GM18507 (cell line): ENCODE measurements at regions not wholly inside any gene's neighbourhood (a gene's known extent, or its start where the extent isn't known, plus 50 kb on each side); places are given as distances from the start of the nearest gene placed in this dataset.

Source experiments
- DNase-seq: peaks from one replicate; pipeline ENCODE4 v3.0.0; 2011; ENCODE audit warnings: low read depth; ENCODE audit not compliant: insufficient read length; ENCODE audit errors: extremely low spot score
- FAIRE-seq: peaks from 2 replicates; lab custom pipeline; 2011; peaks lifted over from hg19 to GRCh38; lab: Jason Lieb, UNC

DNA sequence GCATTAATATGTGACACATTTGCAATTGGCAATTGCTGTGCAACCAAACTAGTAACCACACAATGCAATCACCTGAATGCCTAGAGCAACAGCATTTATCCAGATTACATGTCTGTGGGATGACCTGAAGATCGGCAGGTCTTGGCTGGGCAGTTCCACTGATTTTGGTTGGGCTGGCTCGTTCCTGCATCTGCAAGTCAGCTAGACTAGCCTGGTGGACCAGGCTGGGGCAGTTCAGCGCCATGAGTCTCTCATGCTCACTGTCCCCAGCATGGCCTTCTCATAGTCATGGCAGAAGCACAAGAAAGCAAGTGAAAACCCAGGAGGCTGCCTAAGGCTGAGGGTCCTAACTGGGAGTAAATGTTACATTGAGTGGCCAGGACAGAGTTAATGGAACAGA, 229.1 kb upstream of the TSHZ3 start:
- FAIRE-seq (no peak), DNase-seq (no peak)

DNA sequence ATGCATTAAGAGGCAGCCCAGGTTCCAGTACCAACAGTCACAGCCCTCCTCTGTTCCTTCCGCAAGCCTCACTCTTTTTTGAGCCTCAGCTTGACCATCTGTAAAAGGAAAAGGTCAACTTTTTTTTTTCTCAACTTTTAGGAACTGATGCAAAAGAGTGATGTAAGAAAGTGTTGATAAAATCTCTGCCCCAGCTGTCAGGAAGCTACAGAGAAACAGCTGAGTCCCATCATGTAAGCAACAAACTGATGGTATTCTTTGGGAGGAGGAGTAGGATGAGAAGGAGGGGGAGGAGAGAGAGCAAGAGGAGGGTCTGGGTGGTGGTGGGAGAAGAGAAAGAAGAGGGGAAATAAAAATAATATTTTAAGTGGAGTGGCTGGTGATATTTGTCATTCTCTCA, 233.9 kb upstream of the TSHZ3 start:
- FAIRE-seq (no peak), DNase-seq (no peak)

DNA sequence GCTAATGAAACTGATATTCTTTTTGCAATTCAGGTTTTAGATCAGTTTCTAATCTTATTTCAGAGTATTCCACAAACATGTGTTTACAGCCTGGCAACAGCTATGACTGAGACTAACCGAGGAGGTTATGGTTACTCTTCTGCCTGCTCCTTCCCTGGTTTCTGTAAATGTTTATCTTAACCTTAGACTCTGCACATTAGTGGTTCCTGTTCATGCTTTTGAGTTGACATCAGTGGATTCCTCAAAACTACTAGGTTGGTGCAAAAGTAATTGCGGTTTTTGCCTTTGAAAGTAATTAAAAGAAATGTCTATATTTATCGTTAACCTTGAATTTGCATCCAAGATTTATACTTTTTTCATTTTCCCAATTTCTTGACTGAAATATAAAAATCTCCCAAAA, 237.0 kb upstream of the TSHZ3 start:
- DNase-seq: no peak
- no peak for FAIRE-seq

DNA sequence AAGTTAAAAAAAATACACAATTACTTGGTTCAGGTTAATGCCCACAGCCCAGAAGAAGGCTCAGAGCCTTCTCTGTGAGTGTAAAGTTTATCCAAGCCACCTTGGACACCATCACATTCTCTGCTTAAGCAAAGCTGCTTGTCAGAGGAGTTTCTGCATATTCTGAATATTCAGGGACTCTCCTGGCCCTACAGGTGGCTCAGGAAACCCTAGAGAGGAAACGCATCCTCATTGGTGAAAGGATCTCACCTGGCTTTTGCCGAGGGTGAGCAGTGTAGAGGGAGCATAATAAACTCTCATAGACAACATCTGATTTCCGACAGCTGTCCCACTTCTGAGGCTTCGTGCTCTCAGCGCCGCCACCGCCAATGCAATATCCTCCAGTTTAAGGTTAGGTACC, 239.9 kb upstream of the TSHZ3 start:
- FAIRE-seq (no peak), DNase-seq (no peak)

DNA sequence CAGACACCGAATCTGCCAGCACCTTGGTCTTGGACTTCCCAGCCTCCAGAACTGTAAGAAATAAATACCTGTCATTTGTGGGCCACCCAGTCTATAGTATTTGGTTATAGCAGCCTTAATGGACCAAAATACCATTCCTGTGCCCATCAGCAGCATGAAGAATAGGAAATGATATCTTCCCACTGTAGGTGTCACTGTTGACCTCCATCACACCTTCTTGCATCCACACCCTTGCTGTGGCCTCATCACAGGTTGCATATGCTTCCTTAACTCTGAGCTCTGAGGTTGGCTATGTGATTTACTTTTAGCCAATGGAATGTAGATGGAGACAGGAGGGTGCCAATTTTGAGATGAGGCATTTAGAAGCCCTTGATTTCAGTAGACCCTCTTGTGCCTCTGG, 242.0 kb upstream of the TSHZ3 start:
- DNase-seq (no peak), FAIRE-seq (no peak)

DNA sequence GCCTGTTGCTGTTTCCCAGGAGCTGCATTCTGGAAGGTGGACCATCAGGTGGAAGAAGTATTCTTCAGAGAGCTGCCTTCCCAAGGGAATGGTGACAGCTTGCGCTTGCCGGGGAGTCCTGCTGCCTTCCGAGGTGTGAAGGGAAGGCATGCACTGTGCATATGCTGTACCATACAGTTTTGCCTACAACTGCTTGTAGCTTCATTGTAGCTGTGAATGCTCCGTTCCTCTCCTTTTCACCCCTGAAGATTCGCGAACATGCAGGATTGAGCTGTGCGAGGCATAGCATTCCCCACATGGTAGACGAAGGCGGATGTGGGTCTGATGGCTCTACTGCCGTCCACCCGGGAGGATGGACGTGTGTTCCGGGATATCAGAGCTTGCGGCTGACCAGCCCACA, 243.2 kb upstream of the TSHZ3 start:
- DNase-seq: no peak
- no peak for FAIRE-seq

DNA sequence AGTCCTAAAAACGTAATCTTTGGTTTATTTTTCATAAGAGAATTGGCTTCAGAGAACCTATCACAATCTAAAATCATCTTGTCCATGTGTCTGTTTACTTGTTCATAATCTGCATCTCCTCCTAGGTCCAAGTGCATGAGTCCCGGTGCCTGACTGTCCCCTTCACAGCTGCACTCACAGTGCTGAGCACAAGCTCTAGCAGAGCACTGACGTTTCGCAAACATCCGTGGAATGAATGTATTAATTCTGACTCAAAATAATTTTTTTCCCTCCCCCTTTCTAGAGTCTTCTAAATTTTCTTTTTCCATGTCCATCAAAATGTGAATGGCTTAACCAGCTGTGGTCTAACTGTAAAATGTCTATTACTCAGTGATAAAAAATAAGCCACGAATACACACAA, 245.5 kb upstream of the TSHZ3 start:
- no peak for FAIRE-seq
- DNase-seq: no peak

DNA sequence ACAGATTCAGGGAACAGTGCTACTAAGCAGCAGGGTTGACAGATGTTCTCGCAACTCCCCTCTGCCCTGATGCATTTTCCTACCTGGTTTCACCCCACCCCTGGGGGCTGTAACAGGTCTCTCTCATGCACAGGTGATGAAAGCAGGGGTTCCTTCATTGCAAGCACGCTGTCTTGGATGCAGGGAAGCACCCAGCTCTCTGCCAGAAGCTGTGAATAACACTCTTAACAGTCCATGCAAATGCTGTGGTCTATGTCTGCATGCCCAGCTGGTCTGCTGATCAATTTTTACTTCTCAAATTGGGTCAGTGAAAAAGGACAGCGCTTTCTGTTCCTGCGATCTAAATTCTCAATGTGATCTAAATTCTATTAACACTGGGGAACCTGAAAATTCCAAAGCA, 246.3 kb upstream of the TSHZ3 start:
- FAIRE-seq (no peak), DNase-seq (no peak)

DNA sequence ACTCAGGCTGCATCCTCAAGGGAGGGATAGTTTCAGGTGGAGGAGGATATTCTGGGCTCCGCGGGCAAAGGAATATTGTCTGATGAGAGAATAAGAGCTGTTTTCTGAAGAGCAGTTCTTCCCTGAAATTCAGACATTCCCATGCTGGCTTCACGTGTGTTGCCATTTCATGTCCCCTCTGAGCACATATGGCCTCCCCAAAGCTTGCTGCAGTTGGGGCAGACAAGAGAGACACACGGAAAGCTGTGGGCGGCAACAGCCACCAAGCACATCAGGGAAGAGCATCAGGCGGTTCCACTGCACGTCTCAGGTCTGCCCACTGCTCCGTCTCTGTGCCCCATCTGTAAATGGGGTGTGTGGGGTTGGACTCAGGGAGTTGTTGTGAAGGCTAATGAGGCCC, 247.5 kb upstream of the TSHZ3 start:
- no peak for DNase-seq
- no peak for FAIRE-seq

DNA sequence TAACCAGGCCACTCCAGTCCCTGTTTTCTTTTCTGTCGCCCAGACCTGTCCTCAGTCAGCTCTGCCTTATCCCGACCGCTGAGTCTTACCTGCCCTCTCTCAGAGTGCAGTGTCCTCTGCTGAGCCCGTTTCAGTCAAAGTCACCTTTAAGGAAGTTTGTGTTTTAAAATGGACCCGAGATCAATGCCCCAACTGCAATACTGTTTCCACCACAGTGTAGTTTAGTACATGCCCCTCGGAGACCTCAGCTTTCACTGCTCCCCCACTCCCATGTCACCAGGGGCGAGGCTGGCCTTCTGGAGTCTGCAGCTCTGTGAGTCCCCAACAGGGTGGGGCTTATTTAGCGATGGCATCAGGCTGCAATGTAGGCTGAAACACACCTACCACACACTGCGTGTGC, 248.4 kb upstream of the TSHZ3 start:
- FAIRE-seq (no peak), DNase-seq (no peak)

DNA sequence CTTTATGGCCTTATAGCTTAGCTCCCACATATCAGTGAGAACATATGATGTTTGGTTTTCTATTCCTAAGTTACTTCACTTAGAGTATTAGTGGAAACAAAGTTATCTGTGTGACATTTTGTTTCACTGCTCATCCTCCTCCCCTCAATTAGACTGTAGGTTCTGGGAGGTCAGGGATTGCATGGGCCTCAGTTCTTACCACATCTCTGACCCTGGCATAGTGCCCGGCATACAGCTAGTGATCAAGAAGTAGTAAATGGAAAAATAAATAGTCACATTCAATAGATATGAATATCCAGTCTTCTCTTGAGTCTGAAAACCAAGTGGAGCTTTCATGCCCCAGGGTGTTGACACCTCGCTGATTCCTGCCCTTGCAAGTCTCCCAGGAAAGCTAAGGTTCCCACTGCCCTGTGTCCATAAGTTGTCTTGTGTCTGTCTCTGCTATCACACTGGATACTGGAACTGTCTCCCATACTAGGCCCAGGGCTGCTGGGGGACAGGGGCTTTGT, 249.5 kb upstream of the TSHZ3 start:
- FAIRE-seq: no peak
- no peak for DNase-seq

DNA sequence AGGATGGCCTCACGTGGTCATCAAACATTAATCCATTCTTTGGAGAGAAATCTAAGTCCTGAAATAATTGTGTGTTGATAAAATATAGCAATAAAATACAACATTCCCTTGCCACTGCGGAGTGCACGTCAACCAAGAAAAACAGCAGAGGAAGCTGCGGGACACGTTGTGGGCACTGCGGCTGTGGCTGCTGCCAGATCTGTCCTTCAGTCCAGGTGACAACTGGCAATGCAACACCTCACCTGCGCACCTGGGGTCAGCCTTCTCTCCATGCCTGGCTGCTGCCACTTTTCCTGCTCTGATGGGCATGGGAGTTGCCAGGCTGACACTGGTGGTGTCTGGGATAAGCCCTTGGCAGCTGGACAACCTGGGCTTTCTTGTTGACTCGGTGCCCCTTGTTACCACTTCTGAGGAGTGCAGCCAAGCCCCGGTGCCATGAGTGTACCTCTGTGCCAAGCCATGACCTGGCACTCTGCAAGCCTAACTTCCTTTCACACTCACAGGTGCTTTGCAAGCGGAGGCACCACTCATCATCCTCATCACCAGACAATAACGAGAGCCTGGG, 251.6 kb upstream of the TSHZ3 start:
- DNase-seq (no peak), FAIRE-seq (no peak)

DNA sequence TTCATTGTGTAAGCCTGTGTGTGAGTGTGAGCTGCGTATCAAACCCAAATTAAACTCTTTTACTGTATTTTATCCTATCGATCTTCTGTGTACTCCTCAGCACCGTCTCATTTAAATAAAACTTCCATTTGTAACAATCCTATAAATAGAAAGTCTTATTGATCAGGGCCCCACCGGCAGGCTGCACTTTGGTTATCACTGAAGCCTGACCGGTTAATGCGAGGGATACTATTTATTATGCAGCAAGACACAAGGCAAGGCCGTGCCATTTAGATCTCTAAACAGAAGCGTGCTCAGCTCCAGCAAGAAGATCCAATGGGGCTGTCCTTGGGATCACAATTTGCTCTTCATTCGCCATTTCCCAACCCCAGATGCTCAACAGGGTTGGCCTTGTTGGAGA, 252.6 kb upstream of the TSHZ3 start:
- no peak for DNase-seq
- no peak for FAIRE-seq

DNA sequence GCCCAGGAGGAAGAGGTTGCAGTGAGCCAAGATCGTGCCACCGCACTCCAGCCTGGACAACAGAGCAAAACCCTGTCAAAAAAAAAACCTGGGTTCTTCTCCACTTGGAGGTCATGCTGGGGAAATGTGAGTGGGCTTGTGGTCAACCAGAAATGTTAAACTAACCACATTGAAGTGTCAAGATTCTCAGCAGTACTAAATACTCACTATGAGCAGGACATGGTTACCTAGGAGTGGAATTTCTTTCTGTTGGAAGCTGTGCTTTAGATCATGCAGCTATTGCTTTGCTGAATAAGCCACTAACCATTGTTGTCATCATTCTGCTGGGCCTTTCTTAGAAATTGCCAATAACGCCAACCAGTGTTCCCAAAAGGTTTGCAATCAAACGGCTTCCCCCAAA, 253.3 kb upstream of the TSHZ3 start:
- FAIRE-seq (no peak), DNase-seq (no peak)

DNA sequence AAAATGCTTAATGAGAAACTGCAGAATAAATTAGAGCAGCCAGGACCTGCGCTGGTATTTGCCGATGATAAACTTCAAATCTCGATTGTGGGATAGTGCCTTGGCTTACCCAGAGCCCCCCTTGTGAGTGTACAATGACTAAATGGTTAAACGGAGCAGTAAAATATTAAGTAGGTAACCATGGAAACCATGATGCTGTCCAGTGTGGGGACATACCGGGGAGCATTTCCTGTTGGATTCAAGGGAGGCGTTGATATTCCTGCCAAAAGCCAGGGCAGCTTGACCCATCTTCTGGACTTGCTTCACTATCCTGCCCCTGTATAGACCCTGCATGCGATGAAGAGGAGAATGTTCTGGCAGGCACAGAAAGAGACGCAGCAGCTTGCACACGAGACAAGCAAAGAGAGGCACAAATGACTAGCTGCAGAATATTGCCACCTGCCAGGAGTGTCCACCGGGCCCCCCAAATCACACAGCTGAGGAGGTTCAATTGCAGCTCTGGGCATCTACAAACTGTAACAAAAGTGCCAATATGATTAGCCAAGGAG, 255.3 kb upstream of the TSHZ3 start:
- FAIRE-seq (no peak), DNase-seq (no peak)

DNA sequence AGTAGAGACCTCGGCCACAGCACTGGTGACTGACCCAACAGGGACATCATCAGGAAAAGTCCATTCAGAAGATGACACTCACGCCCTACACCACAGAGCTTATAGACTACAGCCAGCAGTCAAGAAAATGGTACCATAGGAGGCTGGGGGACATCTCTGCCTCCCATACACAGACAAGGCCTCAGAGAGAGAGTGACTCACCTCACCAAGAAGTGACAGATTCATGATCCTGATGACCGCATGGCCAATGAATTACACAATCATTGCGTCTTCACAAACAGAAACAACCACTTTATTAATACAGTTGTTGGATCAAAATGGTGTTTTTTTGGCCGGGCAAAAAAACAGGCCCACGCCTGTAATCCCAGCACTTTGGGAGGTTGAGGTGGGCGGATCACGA, 260.8 kb upstream of the TSHZ3 start:
- DNase-seq (no peak), FAIRE-seq (no peak)

DNA sequence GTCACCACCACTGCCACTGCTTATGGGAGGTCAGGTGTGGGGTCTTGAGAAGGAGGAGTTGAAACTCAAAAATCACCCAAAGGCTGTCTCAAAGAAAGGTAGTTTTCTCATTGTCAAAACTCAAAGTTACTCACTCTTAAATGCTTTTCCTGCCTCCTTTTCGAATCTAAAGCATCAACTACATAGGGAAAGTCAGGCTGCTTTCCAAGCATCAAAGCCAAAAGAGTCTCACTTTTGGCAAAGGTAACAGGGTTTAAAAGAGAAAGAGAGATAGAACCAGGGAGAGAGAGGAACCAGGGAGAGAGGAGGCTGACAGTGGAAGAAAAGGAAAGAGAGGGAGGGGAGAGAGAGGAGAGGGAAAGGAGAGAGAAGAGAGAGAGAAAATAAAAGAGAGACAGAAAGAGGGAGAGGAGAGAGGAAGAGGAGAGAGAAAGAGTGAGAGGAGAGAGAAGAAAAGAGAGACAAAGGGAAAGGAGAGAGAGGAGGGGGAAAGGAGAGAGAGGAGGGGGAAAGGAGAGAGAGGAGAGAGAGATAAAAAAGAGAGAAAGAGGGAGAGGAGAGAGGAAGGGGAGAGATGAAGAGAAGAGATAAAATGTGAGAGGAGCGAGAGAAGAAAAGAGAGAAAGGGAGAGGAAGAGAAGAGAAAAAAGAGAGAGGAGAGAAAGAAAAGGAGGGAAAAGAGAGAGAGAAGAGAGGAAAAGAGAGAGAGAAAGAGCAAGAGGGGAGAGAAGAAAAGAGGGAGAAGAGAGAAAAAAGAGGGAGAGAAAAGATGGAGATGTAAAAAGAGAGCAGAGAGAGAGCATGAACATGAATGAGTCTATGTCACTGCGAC, 262.0 kb upstream of the TSHZ3 start:
- no peak for FAIRE-seq
- DNase-seq: no peak

DNA sequence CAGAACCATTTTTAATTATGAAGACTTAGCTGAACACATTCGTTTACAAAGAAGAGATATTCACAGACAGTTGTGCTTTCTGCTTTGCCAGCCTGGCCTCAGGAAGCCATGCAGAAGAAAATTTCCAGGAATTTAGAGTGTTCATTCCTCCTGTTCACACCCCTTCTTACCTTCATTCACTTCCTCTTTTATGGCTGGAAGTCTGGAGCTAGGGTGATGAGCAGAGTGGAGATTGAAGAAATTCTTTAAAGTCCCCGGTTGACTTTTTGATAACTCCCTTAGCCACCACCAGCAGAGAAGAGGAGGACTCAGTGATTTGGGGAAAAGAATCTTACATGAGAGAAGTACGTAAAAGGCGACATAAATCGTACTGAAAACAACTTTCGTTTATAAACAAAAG, 263.6 kb upstream of the TSHZ3 start:
- FAIRE-seq: no peak
- no peak for DNase-seq

DNA sequence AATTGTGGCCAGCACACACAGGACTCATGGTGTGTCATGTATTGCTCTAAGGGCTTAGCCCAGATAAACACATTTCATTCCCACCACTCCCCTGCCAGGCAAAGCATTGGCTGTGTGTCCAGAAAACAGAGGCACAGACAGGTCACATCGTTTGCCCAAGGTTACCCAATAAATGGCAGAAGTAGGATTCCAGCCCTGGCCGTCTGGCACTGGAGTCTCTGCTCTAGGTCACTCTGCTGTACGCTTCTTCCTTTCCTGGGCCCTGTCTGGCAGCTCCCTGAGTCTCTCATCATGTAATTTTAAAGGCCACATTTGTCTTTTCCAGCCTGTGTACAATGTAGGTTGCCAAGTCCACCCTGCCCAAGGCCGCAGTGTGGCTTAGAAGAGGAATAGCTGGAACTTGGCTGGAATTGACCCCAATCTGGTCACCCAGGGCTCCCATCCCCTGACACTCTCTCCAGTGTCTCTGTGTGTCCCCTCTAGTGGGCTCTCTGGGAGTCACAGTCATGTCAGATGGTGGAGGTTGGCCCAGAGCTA, 264.5 kb upstream of the TSHZ3 start:
- no peak for DNase-seq
- FAIRE-seq: no peak

DNA sequence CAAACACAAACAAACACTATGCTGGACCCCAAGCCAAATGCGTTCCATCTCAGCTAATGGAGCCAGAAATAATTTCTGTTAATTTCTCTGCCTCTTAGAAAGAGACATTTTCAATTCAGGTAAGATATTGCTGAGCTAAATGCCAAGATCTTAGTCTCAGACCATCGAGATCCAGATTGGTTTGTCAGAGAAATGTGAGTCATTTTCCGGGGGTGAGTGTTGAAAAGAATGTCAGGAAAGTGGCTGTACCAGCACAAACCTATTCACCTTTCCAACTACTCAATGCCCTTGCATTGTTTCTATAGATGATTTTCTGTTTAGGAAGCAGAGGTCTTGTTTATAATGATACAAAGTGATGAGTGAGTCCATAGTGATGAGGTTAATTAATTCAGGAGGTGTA, 266.8 kb upstream of the TSHZ3 start:
- FAIRE-seq (no peak), DNase-seq (no peak)

DNA sequence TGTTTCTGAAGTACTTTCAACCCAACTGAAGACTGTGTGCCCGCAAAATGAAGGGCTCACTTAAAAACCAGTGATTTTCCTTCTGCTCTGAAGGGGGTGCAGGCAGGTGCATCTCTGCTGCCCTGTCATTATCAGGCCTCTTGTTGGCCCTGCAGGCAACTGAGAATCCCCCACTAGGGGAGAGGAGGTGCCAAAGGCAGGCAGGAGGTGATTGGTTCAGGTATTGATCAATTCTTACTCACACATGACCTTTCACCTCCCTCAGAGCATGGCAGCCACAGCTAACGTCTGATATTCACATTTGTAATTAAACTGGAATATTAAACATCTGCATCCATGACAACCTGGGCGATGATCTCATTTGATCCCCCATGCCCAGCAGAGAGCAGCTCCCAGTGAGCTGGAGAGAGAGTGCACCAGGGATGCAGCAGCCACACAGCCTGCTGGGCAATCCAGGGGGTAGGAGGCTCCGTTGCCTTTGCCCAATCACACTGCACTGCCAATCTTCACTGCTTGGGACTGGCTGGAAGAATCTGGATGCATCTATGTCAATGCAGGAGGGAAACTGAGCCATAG, 267.9 kb upstream of the TSHZ3 start:
- no peak for FAIRE-seq
- DNase-seq: no peak
